H9 (cell line): ENCODE measurements at regions not wholly inside any gene's neighbourhood (a gene's known extent, or its start where the extent isn't known, plus 50 kb on each side); places are given as distances from the start of the nearest gene placed in this dataset.

ENCODE experiments used
- DNase-seq: peaks from one replicate; pipeline ENCODE4 v3.0.0-alpha.2; 2017
- H2AFZ ChIP-seq: one replicate; pipeline ENCODE4 v1.6.1; 2013; ENCODE audit warnings: mild to moderate bottlenecking, low read length, control low read depth, moderate library complexity
- H2AK5ac ChIP-seq: 2 replicates; pipeline ENCODE4 v1.6.1; 2013; ENCODE audit warnings: low read length, control low read depth, mixed read lengths; ENCODE audit not compliant: insufficient read length
- H2BK120ac ChIP-seq: one replicate; pipeline ENCODE4 v1.6.1; 2013; ENCODE audit warnings: low read depth, mild to moderate bottlenecking, low read length, control low read depth, inconsistent platforms; ENCODE audit not compliant: poor library complexity, severe bottlenecking
- H2BK12ac ChIP-seq: 2 replicates; pipeline ENCODE4 v1.6.1; 2013; ENCODE audit warnings: low read length, control low read depth, mixed read lengths, low read depth; ENCODE audit not compliant: insufficient read length
- H2BK15ac ChIP-seq: 2 replicates; pipeline ENCODE4 v1.6.1; 2013; ENCODE audit warnings: low read depth, low read length, control low read depth
- H2BK20ac ChIP-seq: one replicate; pipeline ENCODE4 v1.6.1; 2013; ENCODE audit warnings: low read depth, mild to moderate bottlenecking, low read length, control low read depth, inconsistent platforms; ENCODE audit not compliant: poor library complexity, severe bottlenecking
- H2BK5ac ChIP-seq: 2 replicates; pipeline ENCODE4 v1.6.1; 2013; ENCODE audit warnings: low read length, control low read depth, mixed read lengths; ENCODE audit not compliant: insufficient read length
- H3K14ac ChIP-seq: 2 replicates; pipeline ENCODE4 v1.6.1; 2013; ENCODE audit warnings: low read length, control low read depth; ENCODE audit not compliant: insufficient read depth
- H3K18ac ChIP-seq: 2 replicates; pipeline ENCODE4 v1.6.1; 2013; ENCODE audit warnings: low read depth, mild to moderate bottlenecking, mixed read lengths, low read length, control low read depth; ENCODE audit not compliant: insufficient read length
- H3K23ac ChIP-seq: 2 replicates; pipeline ENCODE4 v1.6.1; 2013; ENCODE audit warnings: low read length, control low read depth, mixed read lengths, low read depth; ENCODE audit not compliant: insufficient read length
- H3K23me2 ChIP-seq: 2 replicates; pipeline ENCODE4 v1.6.1; 2013; ENCODE audit warnings: low read depth, mild to moderate bottlenecking, mixed read lengths, low read length, control low read depth; ENCODE audit not compliant: insufficient read length, poor library complexity, severe bottlenecking
- H3K27ac ChIP-seq: 2 replicates; pipeline ENCODE4 v1.5.1; 2013; ENCODE audit warnings: low read length, control low read depth, mixed read lengths, low read depth; ENCODE audit not compliant: insufficient read length
- H3K27me3 ChIP-seq: 2 replicates; pipeline ENCODE4 v1.6.1; 2013; ENCODE audit warnings: low read length, control low read depth, inconsistent platforms; ENCODE audit not compliant: insufficient read depth
- H3K4ac ChIP-seq: 2 replicates; pipeline ENCODE4 v1.6.1; 2013; ENCODE audit warnings: low read depth, mild to moderate bottlenecking, control low read depth, inconsistent platforms, low read length, moderate library complexity
- H3K4me1 ChIP-seq: 2 replicates; pipeline ENCODE4 v1.6.1; 2013; ENCODE audit warnings: low read length, control low read depth, inconsistent platforms; ENCODE audit not compliant: insufficient read depth
- H3K4me2 ChIP-seq: 2 replicates; pipeline ENCODE4 v1.6.1; 2013; ENCODE audit warnings: low read length, control low read depth, mixed read lengths; ENCODE audit not compliant: insufficient read length, insufficient read depth
- H3K56ac ChIP-seq: 2 replicates; pipeline ENCODE4 v1.6.1; 2013; ENCODE audit warnings: low read depth, mild to moderate bottlenecking, mixed read lengths, low read length, control low read depth; ENCODE audit not compliant: insufficient read length
- H3K79me1 ChIP-seq: 2 replicates; pipeline ENCODE4 v1.6.1; 2013; ENCODE audit warnings: low read depth, mild to moderate bottlenecking, moderate library complexity, low read length, control low read depth, inconsistent platforms; ENCODE audit not compliant: insufficient read depth, poor library complexity, severe bottlenecking
- H3K79me2 ChIP-seq: 2 replicates; pipeline ENCODE4 v1.6.1; 2013; ENCODE audit warnings: low read length, control low read depth, inconsistent platforms; ENCODE audit not compliant: insufficient read depth
- H3K9ac ChIP-seq: 2 replicates; pipeline ENCODE4 v1.6.1; 2013; ENCODE audit warnings: low read length, control low read depth, mixed read lengths; ENCODE audit not compliant: insufficient read length; ENCODE audit errors: extremely low read depth
- H3K9me3 ChIP-seq: one replicate; pipeline ENCODE4 v1.6.1; 2013; ENCODE audit warnings: low read depth, low read length, inconsistent platforms; ENCODE audit not compliant: control insufficient read depth
- H3T11ph ChIP-seq: one replicate; pipeline ENCODE4 v1.6.1; 2013; ENCODE audit warnings: mild to moderate bottlenecking, low read length, control low read depth, inconsistent platforms
- H4K20me1 ChIP-seq: one replicate; pipeline ENCODE4 v1.6.1; 2013; ENCODE audit not compliant: control insufficient read depth, insufficient read length, insufficient read depth
- H4K5ac ChIP-seq: 2 replicates; pipeline ENCODE4 v1.6.1; 2013; ENCODE audit warnings: low read depth, mild to moderate bottlenecking, mixed read lengths, low read length, control low read depth; ENCODE audit not compliant: insufficient read length
- H4K8ac ChIP-seq: replicated peaks from 2 replicates; pipeline ENCODE4 v1.6.1; 2013; ENCODE audit warnings: low read length, control low read depth, mixed read lengths, low read depth; ENCODE audit not compliant: insufficient read length
- H4K91ac ChIP-seq: 2 replicates; pipeline ENCODE4 v1.6.1; 2013; ENCODE audit warnings: low read depth, mild to moderate bottlenecking, moderate library complexity, mixed read lengths, low read length, control low read depth; ENCODE audit not compliant: insufficient read length
- H3K27ac Mint-ChIP-seq, 3 experiments: 2 replicates in 2 of 3; 3 replicates in 1 of 3; pipeline ENCODE4 v1.8.0; 2020 to 2021; ENCODE audit warnings: mixed read lengths in 3 of 3, mild to moderate bottlenecking in 1 of 3, moderate library complexity in 1 of 3
- H3K27me3 Mint-ChIP-seq: 2 replicates; pipeline ENCODE4 v1.8.0; 2021; ENCODE audit warnings: low read depth, mild to moderate bottlenecking, moderate library complexity, mixed read lengths
- H3K36me3 Mint-ChIP-seq, 3 experiments: 2 replicates in 2 of 3; 3 replicates in 1 of 3; pipeline ENCODE4 v1.8.0; 2020 to 2021; ENCODE audit warnings: low read depth in 3 of 3, mixed read lengths in 3 of 3; ENCODE audit not compliant: insufficient read depth in 1 of 3
- H3K4me1 Mint-ChIP-seq, 2 experiments: 2 replicates each; pipeline ENCODE4 v1.8.0; 2020; ENCODE audit warnings: mixed read lengths in 2 of 2
- H3K4me3 Mint-ChIP-seq, 2 experiments: 2 replicates in 1 of 2; 3 replicates in 1 of 2; pipeline ENCODE4 v1.8.0; 2020 to 2021; ENCODE audit warnings: mild to moderate bottlenecking in 2 of 2, mixed read lengths in 2 of 2, moderate library complexity in 1 of 2
- H3K9me3 Mint-ChIP-seq, 2 experiments: 2 replicates in 1 of 2; 3 replicates in 1 of 2; pipeline ENCODE4 v1.8.0; 2020; ENCODE audit warnings: mild to moderate bottlenecking in 2 of 2, mixed read lengths in 2 of 2, moderate library complexity in 1 of 2
- CTCF ChIP-seq: fragments of 200-600 bp; sonication (generic); conservative IDR thresholded peaks from 3 replicates; pipeline ENCODE4 v1.8.0; 2021; ENCODE audit warnings: antibody characterized with exemption, mild to moderate bottlenecking
- WGBS: extraction: QIAGEN DNeasy Blood & Tissue Kit; methylation state at CpG from one replicate; pipeline ENCODE4 v1.1.7; 2013; ENCODE audit warnings: missing lambda C conversion rate, low lambda C conversion rate, mixed read lengths; ENCODE audit not compliant: insufficient read length; ENCODE audit errors: extremely low coverage; 5-methylcytosine and 5-hydroxymethylcytosine counted together

- Histone ChIP-seq H4K8ac (no peak overlapping the region), H2BK120ac (no peak overlapping the region), H3K27me3 (no peaks in the 10 kb centered on the region), H4K5ac (no peak overlapping the region), H3K4ac (no peak overlapping the region), H2AFZ (no peak overlapping the region), H2BK20ac (no peak overlapping the region), H2BK12ac (no peak overlapping the region), H3K14ac (no peak overlapping the region), H2AK5ac (no peak overlapping the region), H3K9me3 (no peaks in the 10 kb centered on the region), H3K79me1 (no peaks in the 10 kb centered on the region), H3K23ac (no peak overlapping the region), H4K20me1 (no peaks in the 10 kb centered on the region), H4K91ac (no peak overlapping the region), H3K9ac (no peak overlapping the region), H3K4me2 (no peak overlapping the region), H3K27ac (no peak overlapping the region), H2BK5ac (no peak overlapping the region), H3K4me1 (no peaks in the 10 kb centered on the region), H3K23me2 (no peaks in the 10 kb centered on the region), H3K79me2 (no peaks in the 10 kb centered on the region), H2BK15ac (no peak overlapping the region), H3T11ph (no peak overlapping the region), H3K18ac (no peak overlapping the region), H3K56ac (no peak overlapping the region)
- H3K36me3 Mint-ChIP-seq, result peaks cover 0 to 27% (median 12%) of the 10 kb centered on the region in 3 experiments; a peak in 4 of 7 replicates
- no peaks in the 10 kb centered on the region for H3K9me3 Mint-ChIP-seq
- H3K4me3 Mint-ChIP-seq, result no peak overlapping the region
- WGBS, result no CpG with 5 or more reads among the region's 4 CpGs
- DNase-seq, result no peak
- H3K4me1 Mint-ChIP-seq, result no peaks in the 10 kb centered on the region
- H3K27me3 Mint-ChIP-seq, result no peaks in the 10 kb centered on the region
- TF ChIP-seq CTCF, result 0 out of 3 replicates have a peak, but pooled peaks have one; percentile 20
- no peak overlapping the region for H3K27ac Mint-ChIP-seq
Observed at GRCh38 chr20:3330046-3330741, 77.3 kb downstream of the DNAAF9 start.
